H1 (cell line): ENCODE measurements at regions not wholly inside any gene's neighbourhood (a gene's known extent, or its start where the extent isn't known, plus 50 kb on each side); places are given as distances from the start of the nearest gene placed in this dataset.

Experiments used
- CTCF ChIA-PET: fragments of 300-600 bp; sonication (Branson Sonifier 250); formaldehyde crosslinking; loops from one replicate; lab custom pipeline; 2021; ENCODE audit not compliant: partially characterized antibody; lab: Charles Lee
- POLR2A ChIA-PET: fragments of 300-600 bp; sonication (Branson Sonifier 250); formaldehyde crosslinking; loops from one replicate; lab custom pipeline; 2021; ENCODE audit warnings: inconsistent platforms; ENCODE audit not compliant: partially characterized antibody; lab: Charles Lee
- DNase-seq, 2 experiments: peaks; one replicate each; pipeline versions ENCODE4 v3.0.0 to v3.0.0-alpha.2; 2010 to 2022; ENCODE audit warnings: low spot score in 2 of 2, low read depth in 1 of 2, mixed read lengths in 1 of 2
- FAIRE-seq: peaks from 2 replicates; lab custom pipeline; 2011; peaks lifted over from hg19 to GRCh38; lab: Jason Lieb, UNC
- H2AFZ ChIP-seq: 2 replicates; pipeline ENCODE4 v1.8.1; 2012; ENCODE audit warnings: low read length, inconsistent platforms
- H2AK5ac ChIP-seq: 2 replicates; pipeline ENCODE4 v1.6.1; 2013; ENCODE audit warnings: low read depth, low read length
- H2BK120ac ChIP-seq: replicated peaks from 2 replicates; pipeline ENCODE3; 2013; ENCODE audit warnings: low read depth, low read length, inconsistent platforms
- H2BK12ac ChIP-seq: 2 replicates; pipeline ENCODE4 v1.6.1; 2013; ENCODE audit warnings: low read depth, low read length
- H2BK15ac ChIP-seq: 2 replicates; pipeline ENCODE4 v1.6.1; 2013; ENCODE audit warnings: low read length
- H2BK20ac ChIP-seq: 2 replicates; pipeline ENCODE4 v1.6.1; 2013; ENCODE audit warnings: low read length
- H2BK5ac ChIP-seq: 2 replicates; pipeline ENCODE4 v1.6.1; 2013; ENCODE audit warnings: low read depth, low read length
- H3K14ac ChIP-seq: 2 replicates; pipeline ENCODE4 v1.6.1; 2013; ENCODE audit warnings: inconsistent platforms; ENCODE audit not compliant: insufficient read length
- H3K18ac ChIP-seq: 2 replicates; pipeline ENCODE4 v1.6.1; 2013; ENCODE audit warnings: low read length; ENCODE audit errors: extremely low read depth
- H3K23ac ChIP-seq: 2 replicates; pipeline ENCODE4 v1.6.1; 2013; ENCODE audit warnings: inconsistent platforms; ENCODE audit not compliant: insufficient read length
- H3K23me2 ChIP-seq: 2 replicates; pipeline ENCODE4 v1.6.1; 2013; ENCODE audit warnings: low read depth, low read length
- H3K27ac ChIP-seq: 2 replicates; pipeline ENCODE4 v1.6.1; 2011; ENCODE audit warnings: low read depth, low read length, inconsistent platforms
- H3K27me3 ChIP-seq, 4 experiments: replicated peaks in 1 of 4; 1 replicate in 1 of 4; 2 replicates in 3 of 4; pipeline versions ENCODE4 v1.6.1 to v1.8.1; 2011 to 2013; ENCODE audit warnings: low read length in 3 of 4, mild to moderate bottlenecking in 3 of 4, inconsistent platforms in 2 of 4, mixed read lengths in 2 of 4, moderate library complexity in 1 of 4; ENCODE audit not compliant: control insufficient read depth in 3 of 4, insufficient read depth in 3 of 4; ENCODE audit errors: extremely low read depth in 1 of 4
- H3K36me3 ChIP-seq, 4 experiments: 2 replicates each; pipeline versions ENCODE4 v1.6.1 to v1.8.1; 2011 to 2013; ENCODE audit warnings: mild to moderate bottlenecking in 4 of 4, low read length in 3 of 4, moderate library complexity in 2 of 4, control low read depth in 1 of 4, inconsistent platforms in 1 of 4; ENCODE audit not compliant: insufficient read depth in 4 of 4, control insufficient read depth in 2 of 4
- H3K4ac ChIP-seq: replicated peaks from 2 replicates; pipeline ENCODE3; 2013; ENCODE audit warnings: low read length, low read depth, mixed read lengths, inconsistent platforms; ENCODE audit not compliant: insufficient read length
- H3K4me1 ChIP-seq, 4 experiments: replicated peaks in 1 of 4; 1 replicate in 1 of 4; 2 replicates in 3 of 4; pipeline versions ENCODE4 v1.6.1 to v1.8.1; 2011 to 2013; ENCODE audit warnings: low read length in 3 of 4, inconsistent platforms in 2 of 4, mixed read lengths in 1 of 4; ENCODE audit not compliant: insufficient read depth in 4 of 4, control insufficient read depth in 3 of 4
- H3K4me2 ChIP-seq, 2 experiments: 2 replicates each; pipeline versions ENCODE4 v1.6.1 to v1.8.1; 2011 to 2013; ENCODE audit warnings: low read depth in 2 of 2, low read length in 2 of 2, control low read depth in 1 of 2, inconsistent platforms in 1 of 2, mild to moderate bottlenecking in 1 of 2; ENCODE audit not compliant: insufficient read depth in 1 of 2
- H3K4me3 ChIP-seq, 4 experiments: fragments of 200-600, 300-600 bp in 1 of 4; sonication (generic), shearing (Covaris generic), sonication (Bioruptor Twin) in 1 of 4; 2 replicates each; pipeline versions ENCODE4 v1.5.1 to v1.8.1; 2011 to 2016; ENCODE audit warnings: low read length in 4 of 4, low read depth in 3 of 4, control low read depth in 2 of 4, inconsistent platforms in 2 of 4, mild to moderate bottlenecking in 2 of 4, mixed read lengths in 1 of 4, moderate library complexity in 1 of 4; ENCODE audit not compliant: insufficient read depth in 2 of 4; ENCODE audit errors: extremely low read depth in 1 of 4
- H3K56ac ChIP-seq: replicated peaks from 2 replicates; pipeline ENCODE3; 2013; ENCODE audit warnings: low read depth, mild to moderate bottlenecking, mixed read lengths, low read length, inconsistent platforms; ENCODE audit not compliant: insufficient read length
- H3K79me1 ChIP-seq: 2 replicates; pipeline ENCODE4 v1.6.1; 2013; ENCODE audit warnings: low read depth, low read length, control low read depth
- H3K79me2 ChIP-seq, 2 experiments: 2 replicates each; pipeline versions ENCODE4 v1.6.1 to v1.8.1; 2012 to 2013; ENCODE audit warnings: low read length in 2 of 2, mild to moderate bottlenecking in 2 of 2, inconsistent platforms in 1 of 2; ENCODE audit not compliant: insufficient read depth in 2 of 2, control insufficient read depth in 1 of 2
- H3K9ac ChIP-seq, 4 experiments: replicated peaks in 1 of 4; 1 replicate in 1 of 4; 2 replicates in 3 of 4; pipeline versions ENCODE4 v1.6.1 to v1.8.1; 2011 to 2013; ENCODE audit warnings: low read depth in 3 of 4, low read length in 3 of 4, control low read depth in 2 of 4, mild to moderate bottlenecking in 2 of 4, moderate library complexity in 2 of 4, inconsistent platforms in 1 of 4; ENCODE audit errors: extremely low read depth in 1 of 4
- H3K9me3 ChIP-seq, 2 experiments: 2 replicates each; pipeline versions ENCODE4 v1.6.1 to v1.8.1; 2012 to 2013; ENCODE audit warnings: mild to moderate bottlenecking in 2 of 2, moderate library complexity in 2 of 2, control low read depth in 1 of 2, inconsistent platforms in 1 of 2, low read depth in 1 of 2, low read length in 1 of 2, mixed read lengths in 1 of 2; ENCODE audit not compliant: insufficient read depth in 2 of 2
- H4K20me1 ChIP-seq, 2 experiments: replicated peaks in 1 of 2; 2 replicates each; pipeline versions ENCODE3 to v1.8.1; 2011 to 2013; ENCODE audit warnings: inconsistent platforms in 2 of 2, low read length in 2 of 2, mild to moderate bottlenecking in 1 of 2; ENCODE audit not compliant: insufficient read depth in 2 of 2, control insufficient read depth in 1 of 2
- H4K5ac ChIP-seq: 2 replicates; pipeline ENCODE4 v1.6.1; 2013; ENCODE audit warnings: low read length, low read depth, mixed read lengths, inconsistent platforms; ENCODE audit not compliant: insufficient read length
- H4K8ac ChIP-seq: 2 replicates; pipeline ENCODE4 v1.8.0; 2013; ENCODE audit warnings: mild to moderate bottlenecking, moderate library complexity, low read length, inconsistent platforms; ENCODE audit not compliant: insufficient read depth; ENCODE audit errors: extremely low read depth
- H4K91ac ChIP-seq: replicated peaks from 2 replicates; pipeline ENCODE3; 2013; ENCODE audit warnings: low read length, mixed read lengths, inconsistent platforms; ENCODE audit not compliant: insufficient read length
- CEBPB ChIP-seq: IDR thresholded peaks from 2 replicates; pipeline ENCODE4 v1.6.1; 2012; ENCODE audit warnings: low read depth, low read length
- TBP ChIP-seq: IDR thresholded peaks from 2 replicates; pipeline ENCODE4 v1.6.1; 2011; ENCODE audit warnings: low read depth, low read length, improper control_type of control experiment
- TEAD4 ChIP-seq: IDR thresholded peaks from 2 replicates; pipeline ENCODE4 v1.6.1; 2012; ENCODE audit warnings: low read depth, low read length, inconsistent platforms, mixed read lengths
- WGBS, 2 experiments: shearing (Covaris generic) in 1 of 2; methylation state at CpG; one replicate each; pipeline versions ENCODE4 v1.1.6 to v1.1.7; 2013 to 2015; ENCODE audit warnings: low lambda C conversion rate in 2 of 2, mixed read lengths in 2 of 2, inconsistent platforms in 1 of 2, low coverage in 1 of 2, missing lambda C conversion rate in 1 of 2; ENCODE audit not compliant: insufficient replicate concordance in 2 of 2, insufficient coverage in 1 of 2, insufficient read length in 1 of 2; ENCODE audit errors: extremely low coverage in 1 of 2, missing lambda C conversion rate in 1 of 2; 5-methylcytosine and 5-hydroxymethylcytosine counted together

DNA sequence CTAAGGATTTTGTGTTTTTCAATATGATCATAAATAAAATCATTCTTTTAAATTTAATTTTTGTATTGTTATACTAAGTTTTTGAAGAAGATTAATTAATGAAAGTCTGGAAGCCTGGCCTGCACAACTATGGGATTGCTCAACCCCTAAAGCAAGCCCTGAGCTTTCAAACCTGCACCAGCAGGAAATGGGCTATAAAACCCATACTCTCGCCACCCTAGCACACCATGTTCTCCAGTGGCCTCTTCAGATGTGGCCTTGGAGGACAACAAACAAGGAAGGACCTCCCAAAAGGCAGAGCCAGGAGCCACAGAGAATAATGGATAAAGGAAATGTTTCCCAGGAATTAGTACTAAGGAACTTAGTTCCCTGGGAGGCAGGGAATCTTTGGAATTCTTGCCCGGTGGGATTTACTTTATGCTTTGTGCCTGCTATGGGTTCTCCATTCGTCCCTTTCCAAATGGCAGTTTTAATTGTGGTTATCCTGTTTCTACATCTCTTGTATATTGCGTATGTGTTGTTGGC lies 212.5 kb downstream of the ZFP36L2 start:
- Histone ChIP-seq H2BK15ac (no peak overlapping the region), H3K4me3 (no peak overlapping the region), H4K91ac (no peak overlapping the region), H3K9ac (no peak overlapping the region), H2AK5ac (no peak overlapping the region), H3K9me3 (no peaks in the 10 kb centered on the region), H3K56ac (no peak overlapping the region), H3K27me3 (no peaks in the 10 kb centered on the region), H3K4me1 (peaks cover 0 to 5% (median 1%) of the 10 kb centered on the region in 4 experiments; a peak in 2 of 7 replicates), H3K23me2 (no peaks in the 10 kb centered on the region), H3K36me3 (no peaks in the 10 kb centered on the region), H3K23ac (no peak overlapping the region), H3K27ac (no peak overlapping the region), H4K20me1 (no peaks in the 10 kb centered on the region), H2BK12ac (no peak overlapping the region), H3K14ac (no peak overlapping the region), H2AFZ (no peak overlapping the region), H4K5ac (no peak overlapping the region), H3K79me1 (no peaks in the 10 kb centered on the region), H2BK120ac (no peak overlapping the region), H3K18ac (no peak overlapping the region), H2BK5ac (no peak overlapping the region), H3K79me2 (no peaks in the 10 kb centered on the region), H4K8ac (no peak overlapping the region), H2BK20ac (no peak overlapping the region), H3K4ac (no peak overlapping the region), H3K4me2 (no peak overlapping the region)
- DNase-seq (no peak), FAIRE-seq (no peak)
- POLR2A ChIA-PET, result no interaction called here
- CTCF ChIA-PET, result interaction anchor here (0.6 to 2.8 kb wide), 6 partner anchors 16 to 68 kb away, joined by 3 to 11 read pairs (median 3); no protein-coding TSS in a partner anchor
- 0 out of 2 replicates have a peak, but pooled peaks have one; percentile 42 for TF ChIP-seq TEAD4
- TF ChIP-seq TBP, result no peak
- TF ChIP-seq CEBPB, result 0 out of 2 replicates have a peak, but pooled peaks have one; percentile 9
- WGBS, 2 experiments, result 73% methylated on average over 4 of the region's 4 CpGs; no CpG with 5 or more reads in 1 of the 2 experiments
